Kidney (tissue), 13 donors: ENCODE measurements at regions not wholly inside any gene's neighbourhood (a gene's known extent, or its start where the extent isn't known, plus 50 kb on each side); places are given as distances from the start of the nearest gene placed in this dataset.

ENCODE experiments used
- DNase-seq, 5 donors: peaks; one replicate each; pipeline ENCODE4 v3.0.0-alpha.2; 2013 to 2020
- FAIRE-seq: peaks from 2 replicates; lab custom pipeline; 2012; peaks lifted over from hg19 to GRCh38; lab: Jason Lieb, UNC
- H3K27ac ChIP-seq, 2 donors: one replicate each; pipeline ENCODE4 v1.7.0; 2013; ENCODE audit warnings: low read depth in 2 of 2, low read length in 2 of 2, inconsistent platforms in 1 of 2
- H3K27me3 ChIP-seq: one replicate; pipeline ENCODE4 v1.7.1; 2013; ENCODE audit warnings: low read length, inconsistent platforms; ENCODE audit not compliant: control insufficient read depth, insufficient read depth
- H3K36me3 ChIP-seq, 3 donors: one replicate each; pipeline versions ENCODE4 v1.7.0 to v1.7.1; 2013; ENCODE audit warnings: low read length in 3 of 3, control low read depth in 1 of 3, inconsistent platforms in 1 of 3; ENCODE audit not compliant: insufficient read depth in 3 of 3, control insufficient read depth in 2 of 3
- H3K4me1 ChIP-seq, 3 donors: one replicate each; pipeline versions ENCODE4 v1.7.0 to v1.7.1; 2013; ENCODE audit warnings: low read length in 3 of 3, inconsistent platforms in 1 of 3, low read depth in 1 of 3; ENCODE audit not compliant: control insufficient read depth in 2 of 3, insufficient read depth in 2 of 3
- H3K4me3 ChIP-seq, 3 donors: one replicate each; pipeline versions ENCODE4 v1.7.0 to v1.8.1; 2013; ENCODE audit warnings: low read length in 3 of 3, control low read depth in 1 of 3, inconsistent platforms in 1 of 3
- H3K9ac ChIP-seq, 3 donors: one replicate each; pipeline versions ENCODE4 v1.7.0 to v1.7.1; 2013; ENCODE audit warnings: low read length in 3 of 3, control low read depth in 1 of 3, inconsistent platforms in 1 of 3
- H3K9me3 ChIP-seq, 3 donors: one replicate each; pipeline versions ENCODE4 v1.7.0 to v1.7.1; 2013; ENCODE audit warnings: low read length in 3 of 3, control low read depth in 1 of 3, inconsistent platforms in 1 of 3; ENCODE audit not compliant: control insufficient read depth in 2 of 3, insufficient read depth in 1 of 3
- intact Hi-C: fragments of 100-400 bp; cut with DNase I; formaldehyde crosslinking; loops from one replicate; pipeline ENCODE4 v1.11.1; 2022
- TF ChIP-seq, protein P1 (sequence below): IDR thresholded peaks from 3 replicates; pipeline ENCODE4 v1.5.1; 2012; ENCODE audit warnings: mild to moderate bottlenecking, moderate library complexity, borderline replicate concordance; ENCODE audit not compliant: insufficient read depth; ENCODE audit errors: extremely low read depth
- donor health status: control.
- donor health status: control.
- donor health status: control.
- donor health status: control.
- donor health status: control.
- donor health status: DM: yes; HTN: yes; CAD: no.
- donor health status: Normal renal cell carcinoma (clear cell type).

DNA sequence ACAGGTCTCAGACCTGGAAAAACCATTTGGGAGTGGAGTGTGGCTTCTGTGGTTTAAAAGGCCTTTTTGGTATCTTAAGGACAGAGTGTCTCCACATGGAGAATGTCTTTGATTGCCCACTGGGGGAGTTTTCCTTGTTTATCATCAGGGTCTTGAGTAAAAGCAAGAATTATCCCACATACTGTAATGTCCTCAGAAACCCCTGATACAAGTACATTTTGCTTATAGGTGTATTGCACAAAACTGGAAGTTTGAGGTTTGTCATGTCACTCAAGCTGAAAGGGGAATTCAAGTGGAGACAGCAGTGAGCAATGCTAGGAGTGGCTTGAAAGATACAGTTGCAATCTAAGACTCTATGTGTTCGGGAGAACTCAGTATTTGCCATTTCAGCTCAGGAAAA, 62.7 kb upstream of the GRAMD2B start:
- Histone ChIP-seq H3K4me1 (peaks cover 0 to 2% (median 0%) of the 10 kb centered on the region in 3 donors), H3K36me3 (no peaks in the 10 kb centered on the region), H3K27ac (no peak overlapping the region), H3K4me3 (no peak overlapping the region), H3K27me3 (no peaks in the 10 kb centered on the region), H3K9me3 (no peaks in the 10 kb centered on the region), H3K9ac (no peak overlapping the region)
- intact Hi-C loops: no loop called here
- DNase-seq (no peak), FAIRE-seq (no peak)
- TF ChIP-seq, protein P1, sequence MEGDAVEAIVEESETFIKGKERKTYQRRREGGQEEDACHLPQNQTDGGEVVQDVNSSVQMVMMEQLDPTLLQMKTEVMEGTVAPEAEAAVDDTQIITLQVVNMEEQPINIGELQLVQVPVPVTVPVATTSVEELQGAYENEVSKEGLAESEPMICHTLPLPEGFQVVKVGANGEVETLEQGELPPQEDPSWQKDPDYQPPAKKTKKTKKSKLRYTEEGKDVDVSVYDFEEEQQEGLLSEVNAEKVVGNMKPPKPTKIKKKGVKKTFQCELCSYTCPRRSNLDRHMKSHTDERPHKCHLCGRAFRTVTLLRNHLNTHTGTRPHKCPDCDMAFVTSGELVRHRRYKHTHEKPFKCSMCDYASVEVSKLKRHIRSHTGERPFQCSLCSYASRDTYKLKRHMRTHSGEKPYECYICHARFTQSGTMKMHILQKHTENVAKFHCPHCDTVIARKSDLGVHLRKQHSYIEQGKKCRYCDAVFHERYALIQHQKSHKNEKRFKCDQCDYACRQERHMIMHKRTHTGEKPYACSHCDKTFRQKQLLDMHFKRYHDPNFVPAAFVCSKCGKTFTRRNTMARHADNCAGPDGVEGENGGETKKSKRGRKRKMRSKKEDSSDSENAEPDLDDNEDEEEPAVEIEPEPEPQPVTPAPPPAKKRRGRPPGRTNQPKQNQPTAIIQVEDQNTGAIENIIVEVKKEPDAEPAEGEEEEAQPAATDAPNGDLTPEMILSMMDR: no peak

DNA sequence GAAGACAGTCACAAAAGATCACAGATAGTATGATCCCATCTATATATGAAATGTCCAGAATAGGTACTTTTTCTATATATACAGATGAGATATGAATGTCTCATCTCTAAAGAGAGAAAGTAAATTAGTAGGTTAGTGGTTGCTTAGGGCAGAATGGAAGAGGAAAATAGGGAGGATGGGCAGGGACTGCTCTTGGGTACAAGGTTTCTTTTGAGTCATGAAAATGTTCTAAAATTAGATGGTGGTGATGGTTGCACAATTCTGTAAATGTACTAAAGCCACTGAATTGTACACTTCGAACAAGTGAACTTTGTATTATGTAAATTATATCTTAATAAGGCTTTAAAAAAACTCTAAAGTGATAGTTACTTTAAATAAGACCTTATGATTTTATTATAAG, 59.6 kb upstream of the GRAMD2B start:
- Histone ChIP-seq H3K9ac (no peak overlapping the region), H3K4me1 (peaks cover 6 to 8% (median 8%) of the 10 kb centered on the region in 3 donors), H3K27ac (no peak overlapping the region), H3K36me3 (no peaks in the 10 kb centered on the region), H3K27me3 (no peaks in the 10 kb centered on the region), H3K4me3 (no peak overlapping the region), H3K9me3 (no peaks in the 10 kb centered on the region)
- FAIRE-seq: peak; percentile 72
- TF ChIP-seq, protein P1: no peak
- no peak for DNase-seq
- intact Hi-C loops: no loop called here

DNA sequence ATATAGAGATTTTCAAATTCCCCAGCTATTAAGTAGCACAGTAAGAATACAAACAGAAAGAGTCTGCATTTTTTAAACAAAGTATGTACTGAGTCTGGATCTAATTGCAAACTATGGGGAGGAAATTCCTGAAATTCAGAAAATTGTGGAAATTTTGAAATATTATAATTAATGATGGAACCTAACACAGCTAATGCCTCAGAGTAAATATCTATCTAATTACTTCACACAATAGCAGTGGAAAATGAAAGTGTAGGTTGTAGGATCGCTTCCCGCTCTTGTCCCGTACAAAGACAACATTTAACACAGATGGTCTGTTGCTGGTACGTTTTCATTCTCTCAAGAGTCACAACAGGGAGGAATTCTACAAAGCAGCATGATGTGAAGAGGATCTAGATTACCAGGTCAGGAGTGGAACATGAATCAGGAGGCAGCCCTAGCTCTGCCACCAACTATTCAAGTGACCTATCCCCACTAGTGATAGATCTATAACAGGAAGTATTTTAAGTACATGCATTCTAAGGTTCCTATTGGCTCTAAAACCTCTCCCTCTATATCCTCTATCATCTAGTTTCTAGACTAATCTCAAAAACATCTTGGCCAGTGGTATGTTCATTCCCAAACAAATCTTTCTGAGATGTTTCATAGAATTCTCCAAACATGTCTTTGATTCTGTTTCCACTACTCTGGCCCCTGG, 58.9 kb upstream of the GRAMD2B start:
- no peak for DNase-seq
- H3K36me3 ChIP-seq: no peaks in the 10 kb centered on the region
- intact Hi-C loops: no loop called here
- no peak overlapping the region for H3K9ac ChIP-seq
- TF ChIP-seq, protein P1: no peak
- FAIRE-seq: no peak
- H3K4me1 ChIP-seq: peaks cover 11 to 12% (median 12%) of the 10 kb centered on the region in 3 donors
- no peak overlapping the region for H3K4me3 ChIP-seq
- H3K27ac ChIP-seq: no peak overlapping the region
- H3K27me3 ChIP-seq: no peaks in the 10 kb centered on the region
- no peaks in the 10 kb centered on the region for H3K9me3 ChIP-seq
